SK-N-SH (cell line): ENCODE measurements at regions not wholly inside any gene's neighbourhood (a gene's known extent, or its start where the extent isn't known, plus 50 kb on each side); places are given as distances from the start of the nearest gene placed in this dataset.

Source experiments
- CTCF ChIA-PET: fragments of 300-600, 350-600 bp; formaldehyde crosslinking; extraction: SDS; loops from one replicate; lab custom pipeline; 2021; lab: Yijun Ruan, JAX
- POLR2A ChIA-PET: fragments of 350-600 bp; sonication (Branson Sonifier 250); formaldehyde crosslinking; extraction: SDS; loops from one replicate; lab custom pipeline; 2020; ENCODE audit warnings: antibody characterized with exemption, inconsistent platforms; lab: Yijun Ruan, JAX
- DNase-seq: peaks from one replicate; pipeline ENCODE4 v3.0.0; 2012
- H2AFZ ChIP-seq: fragments of 200-600 bp; sonication (generic); 2 replicates; pipeline ENCODE4 v1.8.1; 2016; ENCODE audit warnings: antibody characterized with exemption, mild to moderate bottlenecking, low read depth
- H3F3A ChIP-seq: fragments of 200-600 bp; sonication (generic); replicated peaks from 2 replicates; pipeline ENCODE3; 2016; ENCODE audit warnings: antibody characterized with exemption, mild to moderate bottlenecking; ENCODE audit not compliant: insufficient read depth
- H3K27ac ChIP-seq, 2 experiments: fragments of 200-500 bp in 1 of 2; fragments of 200-600 bp in 1 of 2; sonication (Bioruptor generic) in 1 of 2; sonication (generic), shearing (Covaris generic) in 1 of 2; 2 replicates each; pipeline versions ENCODE4 v1.5.1 to v1.6.1; 2014 to 2016; ENCODE audit warnings: low read depth in 2 of 2, inconsistent platforms in 1 of 2, low read length in 1 of 2, mild to moderate bottlenecking in 1 of 2, mixed read lengths in 1 of 2
- H3K27me3 ChIP-seq: fragments of 200-600 bp; sonication (generic), shearing (Covaris generic); 2 replicates; pipeline ENCODE4 v1.6.1; 2016; ENCODE audit warnings: mixed run types; ENCODE audit not compliant: insufficient read depth
- H3K36me3 ChIP-seq, 2 experiments: fragments of 200-500 bp in 1 of 2; fragments of 200-600 bp in 1 of 2; sonication (Bioruptor generic) in 1 of 2; sonication (generic) in 1 of 2; replicated peaks in 1 of 2; 2 replicates each; pipeline versions ENCODE3 to v1.5.1; 2014 to 2016; ENCODE audit warnings: low read length in 1 of 2, mild to moderate bottlenecking in 1 of 2; ENCODE audit not compliant: insufficient read depth in 2 of 2, control insufficient read depth in 1 of 2
- H3K4me1 ChIP-seq, 2 experiments: fragments of 200-500 bp in 1 of 2; fragments of 200-600 bp in 1 of 2; sonication (Bioruptor generic) in 1 of 2; sonication (generic), shearing (Covaris generic) in 1 of 2; 2 replicates each; pipeline versions ENCODE4 v1.5.1 to v1.6.1; 2014 to 2016; ENCODE audit warnings: low read depth in 1 of 2, low read length in 1 of 2, mixed run types in 1 of 2; ENCODE audit not compliant: insufficient read depth in 2 of 2, control insufficient read depth in 1 of 2
- H3K4me2 ChIP-seq: fragments of 200-600 bp; sonication (generic), shearing (Covaris generic); 2 replicates; pipeline ENCODE4 v1.6.1; 2017; ENCODE audit warnings: mixed run types
- H3K4me3 ChIP-seq, 2 experiments: fragments of 200-500 bp in 1 of 2; fragments of 200-600 bp in 1 of 2; sonication (Bioruptor generic) in 1 of 2; sonication (generic), shearing (Covaris generic) in 1 of 2; 2 replicates each; pipeline versions ENCODE4 v1.5.1 to v1.8.1; 2014 to 2016; ENCODE audit warnings: low read depth in 2 of 2, inconsistent platforms in 1 of 2, low read length in 1 of 2, mild to moderate bottlenecking in 1 of 2, mixed read lengths in 1 of 2, moderate library complexity in 1 of 2
- H3K79me2 ChIP-seq: fragments of 200-600 bp; sonication (generic); 2 replicates; pipeline ENCODE4 v1.8.1; 2017; ENCODE audit warnings: mild to moderate bottlenecking; ENCODE audit not compliant: insufficient read depth
- H3K9ac ChIP-seq: fragments of 200-600 bp; sonication (generic); 2 replicates; pipeline ENCODE4 v1.6.1; 2017; ENCODE audit warnings: mixed run types
- H3K9me2 ChIP-seq: fragments of 200-600 bp; sonication (generic); 2 replicates; pipeline ENCODE4 v1.6.1; 2017; ENCODE audit warnings: mixed run types
- H3K9me3 ChIP-seq: fragments of 200-600 bp; sonication (generic); 2 replicates; pipeline ENCODE4 v1.6.1; 2017; ENCODE audit warnings: mixed run types, mild to moderate bottlenecking, moderate library complexity
- H4K20me1 ChIP-seq: fragments of 200-600 bp; sonication (generic); 2 replicates; pipeline ENCODE4 v1.6.1; 2017; ENCODE audit warnings: mild to moderate bottlenecking, mixed run types; ENCODE audit not compliant: insufficient read depth
- ELF1 ChIP-seq: IDR thresholded peaks from 2 replicates; pipeline ENCODE4 v1.4.0; 2012
- EP300 ChIP-seq, 2 experiments: IDR thresholded peaks; 2 replicates each; pipeline versions ENCODE4 v1.4.0 to v1.6.1; 2012; ENCODE audit warnings: borderline replicate concordance in 1 of 2, low read depth in 1 of 2, low read length in 1 of 2
- EZH2phosphoT487 ChIP-seq: fragments of 200-600 bp; sonication (generic); IDR thresholded peaks from 2 replicates; pipeline ENCODE4 v1.6.1; 2017; ENCODE audit warnings: low read depth, mixed run types, mild to moderate bottlenecking, antibody characterized with exemption, moderate library complexity, borderline replicate concordance
- FOXJ3 ChIP-seq: sonication (generic); formaldehyde crosslinking; IDR thresholded peaks from 2 replicates; pipeline ENCODE4 v1.5.1; 2020; ENCODE audit warnings: mild to moderate bottlenecking, missing genetic modification reagents
- FOXM1 ChIP-seq: IDR thresholded peaks from 2 replicates; pipeline ENCODE4 v1.4.0; 2012; ENCODE audit warnings: low read depth, mild to moderate bottlenecking
- JUND ChIP-seq: IDR thresholded peaks from 2 replicates; pipeline ENCODE4 v1.4.0; 2012
- NFIC ChIP-seq: IDR thresholded peaks from 2 replicates; pipeline ENCODE4 v1.4.0; 2012; ENCODE audit warnings: borderline replicate concordance
- NRF1 ChIP-seq: IDR thresholded peaks from 2 replicates; pipeline ENCODE4 v1.6.1; 2012; ENCODE audit warnings: low read depth, mild to moderate bottlenecking, low read length
- RAD21 ChIP-seq: IDR thresholded peaks from 2 replicates; pipeline ENCODE4 v1.6.1; 2012; ENCODE audit warnings: mild to moderate bottlenecking, low read length
- RCOR1 ChIP-seq: fragments of 150-350 bp; IDR thresholded peaks from 2 replicates; pipeline ENCODE4 v1.6.1; 2017; ENCODE audit warnings: antibody characterized with exemption, low read length
- REST ChIP-seq: IDR thresholded peaks from 2 replicates; pipeline ENCODE4 v1.6.1; 2012; ENCODE audit warnings: mild to moderate bottlenecking, low read depth, low read length, moderate library complexity
- RXRA ChIP-seq: IDR thresholded peaks from 2 replicates; pipeline ENCODE4 v1.4.0; 2012; ENCODE audit warnings: low read depth, mild to moderate bottlenecking, borderline replicate concordance
- SMC3 ChIP-seq: IDR thresholded peaks from 2 replicates; pipeline ENCODE4 v1.6.1; 2012; ENCODE audit warnings: low read depth, low read length, improper control_type of control experiment
- TAF1 ChIP-seq: IDR thresholded peaks from 2 replicates; pipeline ENCODE4 v1.6.1; 2012; ENCODE audit warnings: low read depth, mild to moderate bottlenecking, low read length, moderate library complexity, borderline replicate concordance
- TCF12 ChIP-seq: IDR thresholded peaks from 2 replicates; pipeline ENCODE4 v1.4.0; 2012
- WGBS: methylation state at CpG from one replicate; pipeline ENCODE4 v1.1.6; 2017; ENCODE audit warnings: low lambda C conversion rate; 5-methylcytosine and 5-hydroxymethylcytosine counted together
- TF ChIP-seq, protein P1 (sequence below): IDR thresholded peaks from 2 replicates; pipeline ENCODE4 v1.4.0; 2012; ENCODE audit warnings: low read depth
- TF ChIP-seq, protein P2 (sequence below): fragments of 150-350 bp; IDR thresholded peaks from 2 replicates; pipeline ENCODE4 v1.6.1; 2016; ENCODE audit warnings: mild to moderate bottlenecking, low read depth, low read length

GRCh38 chr10:53382543-53382942, 610.0 kb upstream of the MBL2 start:
- H3K27ac ChIP-seq: no peak overlapping the region
- no peaks in the 10 kb centered on the region for H3K79me2 ChIP-seq
- H3K4me3 ChIP-seq: no peak overlapping the region
- 46% methylated on average over 3 of the region's 3 CpGs for WGBS
- no peaks in the 10 kb centered on the region for H4K20me1 ChIP-seq
- no peaks in the 10 kb centered on the region for H3K36me3 ChIP-seq
- H3K9me3 ChIP-seq: no peaks in the 10 kb centered on the region
- no peak overlapping the region for H3K4me2 ChIP-seq
- no peaks in the 10 kb centered on the region for H3F3A ChIP-seq
- DNase-seq: no peak
- CTCF ChIA-PET: no interaction called here
- no peaks in the 10 kb centered on the region; a peak in 1 of 4 replicates for H3K4me1 ChIP-seq
- no peaks in the 10 kb centered on the region for H3K27me3 ChIP-seq
- TF ChIP-seq TAF1 (no peak), RAD21 (no peak), RCOR1 (no peak), FOXJ3 (CRISPR knock-in tag) (no peak), TCF12 (no peak), ELF1 (no peak), NFIC (no peak), JUND (no peak), SMC3 (no peak), FOXM1 (no peak), NRF1 (no peak), RXRA (no peak), REST (no peak), EZH2phosphoT487 (no peak), EP300 (IDR thresholded peaks at IDR 0.05; ENCODE audit: borderline replicate concordance in 1 of 2, low read depth in 1 of 2, low read length in 1 of 2) (no peak)
- TF ChIP-seq, protein P1, sequence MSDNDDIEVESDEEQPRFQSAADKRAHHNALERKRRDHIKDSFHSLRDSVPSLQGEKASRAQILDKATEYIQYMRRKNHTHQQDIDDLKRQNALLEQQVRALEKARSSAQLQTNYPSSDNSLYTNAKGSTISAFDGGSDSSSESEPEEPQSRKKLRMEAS: no peak
- TF ChIP-seq, protein P2, sequence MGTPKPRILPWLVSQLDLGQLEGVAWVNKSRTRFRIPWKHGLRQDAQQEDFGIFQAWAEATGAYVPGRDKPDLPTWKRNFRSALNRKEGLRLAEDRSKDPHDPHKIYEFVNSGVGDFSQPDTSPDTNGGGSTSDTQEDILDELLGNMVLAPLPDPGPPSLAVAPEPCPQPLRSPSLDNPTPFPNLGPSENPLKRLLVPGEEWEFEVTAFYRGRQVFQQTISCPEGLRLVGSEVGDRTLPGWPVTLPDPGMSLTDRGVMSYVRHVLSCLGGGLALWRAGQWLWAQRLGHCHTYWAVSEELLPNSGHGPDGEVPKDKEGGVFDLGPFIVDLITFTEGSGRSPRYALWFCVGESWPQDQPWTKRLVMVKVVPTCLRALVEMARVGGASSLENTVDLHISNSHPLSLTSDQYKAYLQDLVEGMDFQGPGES: no peak
- TF ChIP-seq, all 33 proteins: peak for 0
- H3K9me2 ChIP-seq: no peaks in the 10 kb centered on the region
- H2AFZ ChIP-seq: no peak overlapping the region
- POLR2A ChIA-PET: no interaction called here
- no peak overlapping the region for H3K9ac ChIP-seq
